Mesenteric fat pad (tissue), 1 donor: ENCODE measurements at regions not wholly inside any gene's neighbourhood (a gene's known extent, or its start where the extent isn't known, plus 50 kb on each side); places are given as distances from the start of the nearest gene placed in this dataset.
"Not testable (repeated sequence)": the region's sequence is repeated elsewhere in the genome, so short reads cannot be mapped to it uniquely, and the experiment has no call there.

Experiments
- DNase-seq: peaks from one replicate; pipeline ENCODE4 v3.0.0-alpha.2; 2020; ENCODE audit warnings: low spot score
- donor health status: DM: yes; HTN: yes; CAD: no.

DNA sequence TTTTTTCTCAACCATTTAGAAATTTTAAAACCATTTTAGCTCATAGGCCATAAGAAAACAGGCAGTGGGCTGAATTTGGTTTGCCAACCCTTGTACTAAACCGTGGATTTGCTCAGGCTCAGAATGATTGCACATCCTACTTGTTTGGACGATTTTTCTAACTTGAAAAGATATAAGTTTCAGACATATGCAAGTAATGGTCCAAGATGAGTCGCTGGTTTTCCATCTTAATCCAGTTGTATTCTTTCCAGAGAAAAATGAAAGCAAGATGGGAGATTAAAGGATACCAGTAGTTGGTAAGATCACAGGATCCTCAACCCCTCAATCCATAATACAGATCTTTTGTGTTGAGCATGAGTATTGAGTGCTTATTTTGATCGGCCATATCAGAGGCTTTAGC, 250.9 kb downstream of the TINAG start:
- no peak for DNase-seq

DNA sequence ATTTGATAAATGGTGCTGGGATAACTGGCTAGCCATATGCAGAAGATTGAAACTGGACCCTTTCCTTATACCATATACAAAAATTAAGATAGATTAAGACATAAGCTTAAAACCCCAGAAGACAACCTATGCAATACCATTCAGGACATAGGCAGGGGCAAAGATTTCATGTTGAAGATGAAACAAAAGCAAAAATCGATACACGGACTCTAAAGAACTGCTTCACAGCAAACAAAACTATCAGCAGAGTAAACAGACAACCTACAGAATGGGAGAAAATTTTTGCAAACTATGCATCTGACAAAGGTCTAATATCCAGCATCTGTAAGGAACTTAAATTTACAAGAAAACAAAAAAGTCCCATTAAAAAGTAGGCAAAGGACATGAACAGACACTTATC, 255.9 kb downstream of the TINAG start:
- not testable (repeated sequence) for DNase-seq

- DNase-seq = no peak
These were observed 266.4 kb downstream of the TINAG start for GRCh38 chr6:54574671-54575070.

DNA sequence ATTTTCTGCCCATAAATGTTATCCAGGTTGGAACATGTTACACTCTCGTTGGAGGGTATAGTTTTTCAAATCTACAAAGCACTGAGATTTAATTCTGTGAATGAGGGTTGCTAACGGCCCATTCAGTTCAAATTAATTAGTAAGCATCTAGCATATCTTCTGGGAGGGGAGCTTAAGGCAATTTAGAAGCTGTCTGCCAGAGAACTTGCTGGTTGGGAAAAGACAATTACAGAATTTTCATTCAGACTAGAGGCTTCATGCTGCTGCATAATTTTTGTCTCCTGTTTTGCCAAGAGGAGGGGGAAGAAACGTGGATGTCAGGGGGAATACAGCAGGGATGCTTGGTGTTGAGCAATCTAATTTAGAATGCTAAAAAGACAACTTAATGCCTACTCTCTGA, 268.3 kb upstream of the FAM83B start:
- no peak for DNase-seq

DNA sequence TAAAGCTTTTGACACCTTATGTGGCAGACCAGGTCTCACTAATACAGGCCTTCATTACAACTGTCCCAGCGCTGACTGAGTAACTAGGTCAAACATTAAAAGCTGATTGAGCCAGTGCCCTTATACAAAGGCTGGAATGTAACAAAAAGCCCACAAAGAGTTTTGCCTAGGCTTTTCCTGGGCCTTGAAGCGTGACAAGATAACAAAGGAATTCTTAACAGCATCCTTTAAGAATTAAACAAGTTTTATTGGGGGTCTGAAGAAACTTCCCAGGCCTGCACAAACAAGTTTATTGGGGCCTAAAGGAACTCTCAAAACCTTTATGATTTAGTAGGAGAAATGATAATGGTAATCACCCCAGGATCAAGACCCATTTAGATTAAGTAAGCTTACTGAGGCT, 267.6 kb upstream of the FAM83B start:
- no peak for DNase-seq

- DNase-seq = no peak
These were observed 260.3 kb upstream of the FAM83B start for GRCh38 chr6:54586251-54586650.

DNA sequence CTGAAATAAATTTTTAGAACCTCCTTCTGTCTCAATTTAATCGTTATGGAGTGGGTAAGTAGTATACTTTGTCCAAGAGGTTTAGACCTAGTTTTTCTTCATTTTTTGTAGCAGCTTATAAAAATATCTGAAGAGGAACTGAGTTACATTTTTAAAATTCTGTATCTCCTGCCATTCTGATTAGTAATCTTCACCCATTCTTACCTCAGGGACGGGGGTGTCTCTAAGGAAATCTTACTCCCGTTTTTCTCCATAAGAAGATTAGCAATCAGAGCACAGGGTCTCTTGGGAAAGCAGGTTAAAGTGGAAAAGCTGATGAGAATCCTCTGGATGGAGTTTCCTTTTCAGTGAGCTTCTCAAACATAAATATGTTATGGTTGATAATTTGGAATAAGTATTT, 259.3 kb upstream of the FAM83B start:
- no peak for DNase-seq

DNA sequence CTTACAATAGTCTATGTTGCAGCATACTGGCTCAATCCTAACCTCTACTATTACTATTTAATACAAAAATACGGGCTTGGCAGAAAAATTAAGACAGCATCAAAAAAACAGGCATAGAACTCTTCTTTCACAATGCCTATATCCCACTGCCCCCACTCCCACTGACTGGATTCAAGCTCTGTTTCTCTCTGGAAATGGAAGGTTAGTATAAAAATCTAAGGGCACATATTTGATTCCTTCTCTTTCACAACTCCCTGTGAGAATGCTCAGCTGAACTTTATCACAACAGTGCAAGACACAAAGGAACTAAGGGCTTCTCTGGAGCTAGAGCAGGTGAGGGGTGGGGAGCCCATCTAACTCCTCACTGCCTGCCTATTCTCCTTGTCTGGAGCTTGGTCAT, 258.4 kb upstream of the FAM83B start:
- DNase-seq = no peak

GRCh38 chr6:54595844-54596243, 250.7 kb upstream of the FAM83B start:
- no peak for DNase-seq

DNA sequence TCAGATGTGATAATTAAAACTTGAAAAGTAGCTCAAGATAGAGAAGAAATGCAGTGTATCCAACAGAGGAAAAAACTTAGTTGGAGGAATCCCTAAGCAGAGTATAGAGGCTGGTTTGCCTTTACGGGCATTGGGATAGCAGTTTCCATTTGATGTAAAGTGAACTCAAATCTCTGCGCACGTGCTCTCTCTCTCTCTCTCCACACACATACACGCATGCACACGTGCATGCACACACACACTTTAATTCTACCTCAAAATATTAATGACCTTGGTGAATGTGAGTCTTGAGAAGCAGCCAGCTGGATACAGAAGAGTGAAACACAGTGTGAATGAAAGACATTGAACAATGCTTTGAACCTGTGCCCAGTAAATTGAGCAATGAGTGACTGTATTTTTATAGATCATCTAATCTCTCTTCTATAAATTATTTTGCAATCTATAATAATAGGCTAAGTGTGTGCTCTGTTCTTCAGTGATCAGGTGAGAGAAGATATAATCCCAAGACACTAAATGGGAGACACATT, 247.7 kb upstream of the FAM83B start:
- no peak for DNase-seq

GRCh38 chr6:54601600-54602300, 244.8 kb upstream of the FAM83B start:
- no peak for DNase-seq

DNA sequence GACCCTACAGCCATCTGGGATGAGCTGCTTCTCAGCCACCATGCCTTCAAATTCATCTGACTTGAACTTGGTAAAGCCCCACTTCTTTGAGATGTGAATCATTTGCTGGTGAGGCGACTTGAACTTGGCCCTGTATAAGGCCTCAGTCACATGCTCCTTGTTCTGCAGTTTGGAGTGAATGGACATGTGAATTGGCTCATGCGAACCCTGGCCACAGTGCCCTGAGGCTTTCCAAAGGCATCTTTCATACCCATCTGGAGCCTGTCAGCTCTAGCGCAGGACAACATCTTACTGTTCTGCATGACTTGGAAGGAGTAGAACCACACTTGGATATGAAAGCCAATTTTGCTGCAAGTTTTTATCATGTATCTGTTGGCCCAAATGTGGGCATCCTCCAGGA, 244.0 kb upstream of the FAM83B start:
- no peak for DNase-seq

DNA sequence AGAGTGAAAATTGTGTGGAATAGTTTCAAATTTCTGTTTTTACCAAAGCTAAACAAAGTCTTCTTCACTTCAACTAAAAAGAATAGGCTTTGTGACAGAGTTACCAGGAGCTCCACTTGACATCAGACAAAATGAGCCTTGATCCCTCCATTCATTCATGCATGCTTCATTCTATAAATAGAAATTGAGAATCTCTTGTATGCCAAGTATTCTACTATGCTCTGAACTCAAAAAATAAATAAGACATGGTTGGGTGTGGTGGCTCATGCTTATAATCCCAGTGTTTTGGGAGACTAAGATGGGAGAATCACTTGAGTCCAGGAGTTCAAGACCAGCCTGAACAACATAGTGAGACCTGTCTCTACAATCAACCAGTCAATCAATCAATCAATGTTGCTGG, 236.6 kb upstream of the FAM83B start:
- DNase-seq = no peak

DNA sequence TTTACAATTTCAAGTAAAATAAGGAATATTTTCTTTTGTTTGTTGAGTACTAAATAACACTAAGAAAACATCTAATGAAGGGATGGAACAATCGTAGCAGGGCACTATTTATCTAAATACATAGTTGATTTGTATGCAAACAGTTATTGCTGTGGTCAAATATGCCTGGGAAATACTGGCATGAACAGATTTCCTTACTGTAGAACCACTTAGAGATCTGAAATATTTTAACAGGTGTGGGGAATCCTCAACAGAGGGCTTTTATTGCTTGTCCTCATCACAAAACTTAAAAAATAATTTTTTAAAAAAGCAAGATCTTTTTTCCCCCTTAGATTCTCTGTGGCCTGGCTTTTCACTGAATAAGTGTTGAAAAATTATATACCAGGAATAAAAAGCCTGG, 233.0 kb upstream of the FAM83B start:
- no peak for DNase-seq

- DNase-seq = no peak
These were observed 231.9 kb upstream of the FAM83B start for GRCh38 chr6:54614499-54615195.

GRCh38 chr6:54617730-54618129, 228.8 kb upstream of the FAM83B start:
- DNase-seq = no peak

DNA sequence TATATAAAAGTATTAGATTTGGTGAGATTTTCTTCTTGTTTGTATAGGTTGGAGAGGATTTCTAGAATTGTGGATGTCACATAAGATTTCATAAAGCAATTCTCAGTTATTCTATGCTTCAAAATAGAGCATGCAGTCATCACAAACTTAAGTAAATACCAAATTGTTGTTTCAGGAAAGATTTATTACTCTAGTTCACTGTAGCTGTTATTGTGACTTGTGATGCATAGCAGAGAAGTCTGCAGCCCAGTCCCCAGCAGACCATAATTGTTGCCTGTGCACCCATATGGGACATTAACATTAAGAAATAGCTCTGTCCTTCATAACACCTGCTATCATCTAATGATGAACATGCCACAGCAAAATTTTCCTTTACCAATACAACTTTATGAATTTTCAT, 228.0 kb upstream of the FAM83B start:
- DNase-seq = no peak

DNA sequence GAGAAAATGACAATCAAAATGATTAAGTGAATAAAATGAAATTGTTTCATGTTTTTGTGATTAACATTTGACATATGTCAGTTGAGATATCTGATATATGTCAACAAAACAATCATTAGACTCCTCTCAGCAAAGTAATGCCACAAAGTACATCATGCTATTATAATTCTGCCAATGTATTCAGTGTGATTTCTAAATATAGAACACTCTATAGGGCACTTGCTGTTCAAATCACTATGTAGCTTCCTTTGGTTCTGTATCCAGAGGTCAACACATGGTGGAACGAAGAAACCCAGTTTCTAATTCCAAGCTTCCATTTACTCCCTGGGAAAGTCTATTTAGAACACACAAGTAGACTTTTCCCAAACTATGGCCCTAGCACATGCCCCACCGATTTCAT, 227.5 kb upstream of the FAM83B start:
- DNase-seq = no peak

- no peak for DNase-seq
These were observed 225.3 kb upstream of the FAM83B start for GRCh38 chr6:54621285-54621684.

DNA sequence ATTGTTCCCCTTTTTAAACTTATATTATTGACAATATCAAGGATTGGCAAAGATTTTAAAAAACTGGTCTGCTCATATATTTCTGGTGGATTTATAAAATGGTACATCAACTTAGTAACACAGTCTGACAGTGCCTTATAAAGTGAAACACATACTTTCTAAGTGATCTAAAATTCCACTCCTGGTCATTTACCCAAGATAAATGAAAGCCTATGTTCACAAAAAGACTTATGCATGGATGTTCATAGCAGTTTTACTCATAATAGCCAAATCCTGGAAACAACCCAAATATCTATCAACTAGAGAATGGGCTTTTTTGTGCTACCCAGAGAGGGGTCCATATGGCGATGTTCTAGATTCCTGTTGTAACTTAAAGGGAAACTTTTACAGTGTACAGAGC, 222.4 kb upstream of the FAM83B start:
- no peak for DNase-seq

DNA sequence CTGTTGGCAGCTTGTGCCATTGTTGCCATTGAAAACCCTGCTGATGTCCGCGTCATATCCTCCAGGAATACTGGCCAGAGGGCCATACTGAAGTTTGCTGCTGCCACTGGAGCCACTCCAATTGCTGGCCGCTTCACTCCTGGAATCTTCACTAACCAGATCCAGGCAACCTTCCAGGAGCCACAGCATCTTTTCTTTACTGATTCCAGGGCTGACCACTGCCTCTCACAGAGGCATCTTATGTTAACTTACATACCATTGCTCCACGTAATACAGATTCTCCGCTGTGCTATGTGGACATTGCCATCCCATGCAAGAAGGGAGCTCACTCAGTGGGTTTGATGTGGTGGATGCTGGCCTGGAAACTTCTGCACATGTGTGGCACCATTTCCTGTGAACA, 221.8 kb upstream of the FAM83B start:
- DNase-seq = no peak

DNA sequence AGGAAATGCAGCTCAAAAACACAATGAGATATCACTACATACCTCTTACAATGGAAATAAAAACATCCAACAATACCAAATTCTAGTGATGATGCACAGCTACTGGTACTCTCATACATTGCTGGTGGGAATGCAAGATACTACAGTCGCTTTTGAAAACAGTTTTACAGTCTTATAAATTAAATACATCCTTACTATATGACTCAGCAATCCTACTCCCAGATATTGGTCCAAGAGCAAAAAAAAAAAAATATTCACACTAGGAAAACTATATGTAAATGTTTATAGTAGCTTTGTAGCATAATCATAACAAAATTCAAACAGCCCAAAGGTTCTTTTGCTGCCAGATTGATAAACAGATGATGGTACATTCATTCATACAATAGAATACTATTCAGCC, 217.4 kb upstream of the FAM83B start:
- no peak for DNase-seq

- no peak for DNase-seq
These were observed 213.5 kb upstream of the FAM83B start for GRCh38 chr6:54632984-54633565.
